Left lobe of liver (tissue), 2 donors: ENCODE measurements at regions not wholly inside any gene's neighbourhood (a gene's known extent, or its start where the extent isn't known, plus 50 kb on each side); places are given as distances from the start of the nearest gene placed in this dataset.

ENCODE experiments used
- ATAC-seq: fragments of 200-7000 bp; cut with Tn5 transposase; one replicate; pipeline ENCODE4 v1.9.1; 2020; ENCODE audit warnings: mild to moderate bottlenecking, moderate library complexity
- DNase-seq: peaks from one replicate; pipeline ENCODE4 v3.0.0-alpha.2; 2020; ENCODE audit warnings: low spot score
- donor health status: DM: no; HTN: no; CAD: no; lungs with moderate emphysema.
- donor health status: DM: no; HTN: yes; CAD: no.

- DNase-seq (no peak), ATAC-seq (no peak)
Measured at GRCh38 chr6:126526996-126527606, 187.2 kb downstream of the CENPW start.

GRCh38 chr6:126529637-126530362, 189.9 kb downstream of the CENPW start:
- no peak for DNase-seq
- ATAC-seq = peak; percentile 46

- no peak for DNase-seq
Measured at GRCh38 chr6:126530775-126531174, 190.9 kb downstream of the CENPW start.

GRCh38 chr6:126531286-126531685, 191.4 kb downstream of the CENPW start:
- ATAC-seq (no peak), DNase-seq (no peak)

More at GRCh38 chr6:126530775-126531174, 190.9 kb downstream of the CENPW start:
- ATAC-seq = peak; percentile 24

GRCh38 chr6:126531840-126532239, 191.9 kb downstream of the CENPW start:
- ATAC-seq (no peak), DNase-seq (no peak)

- DNase-seq = no peak
- ATAC-seq = no peak
Measured at GRCh38 chr6:126534401-126534800, 194.5 kb downstream of the CENPW start.

GRCh38 chr6:126535138-126535537, 195.2 kb downstream of the CENPW start:
- ATAC-seq (no peak), DNase-seq (no peak)

GRCh38 chr6:126535595-126535994, 195.7 kb downstream of the CENPW start:
- DNase-seq = no peak
- no peak for ATAC-seq

- DNase-seq = no peak
- ATAC-seq = no peak
Measured at GRCh38 chr6:126537061-126537816, 197.3 kb downstream of the CENPW start.

GRCh38 chr6:126539022-126539421, 199.1 kb downstream of the CENPW start:
- ATAC-seq = no peak

GRCh38 chr6:126540161-126540560, 200.2 kb downstream of the CENPW start:
- DNase-seq (no peak), ATAC-seq (no peak)

More at GRCh38 chr6:126539022-126539421, 199.1 kb downstream of the CENPW start:
- DNase-seq = no peak

GRCh38 chr6:126541806-126542491, 202.0 kb downstream of the CENPW start:
- ATAC-seq (no peak), DNase-seq (no peak)

- DNase-seq (no peak), ATAC-seq (no peak)
Measured at GRCh38 chr6:126546541-126547120, 206.7 kb downstream of the CENPW start.

- no peak for ATAC-seq
Measured at GRCh38 chr6:126548300-126548699, 208.4 kb downstream of the CENPW start.

GRCh38 chr6:126550323-126550722, 210.4 kb downstream of the CENPW start:
- DNase-seq (no peak), ATAC-seq (no peak)

More at GRCh38 chr6:126548300-126548699, 208.4 kb downstream of the CENPW start:
- no peak for DNase-seq

GRCh38 chr6:126551832-126552231, 211.9 kb downstream of the CENPW start:
- no peak for DNase-seq
- ATAC-seq = no peak

- DNase-seq (no peak), ATAC-seq (no peak)
Measured at GRCh38 chr6:126553854-126554253, 213.9 kb downstream of the CENPW start.

GRCh38 chr6:126570507-126570906, 230.6 kb downstream of the CENPW start:
- DNase-seq (no peak), ATAC-seq (no peak)

- DNase-seq (no peak), ATAC-seq (no peak)
Measured at GRCh38 chr6:126574301-126574700, 234.4 kb downstream of the CENPW start.

GRCh38 chr6:126581316-126581715, 241.4 kb downstream of the CENPW start:
- ATAC-seq (no peak), DNase-seq (no peak)
